ENCODE measurements at regions not wholly inside any gene's neighbourhood (a gene's known extent, or its start where the extent isn't known, plus 50 kb on each side); places are given as distances from the start of the nearest gene placed in this dataset.
"Not testable (repeated sequence)": the region's sequence is repeated elsewhere in the genome, so short reads cannot be mapped to it uniquely, and the experiment has no call there.

DNA sequence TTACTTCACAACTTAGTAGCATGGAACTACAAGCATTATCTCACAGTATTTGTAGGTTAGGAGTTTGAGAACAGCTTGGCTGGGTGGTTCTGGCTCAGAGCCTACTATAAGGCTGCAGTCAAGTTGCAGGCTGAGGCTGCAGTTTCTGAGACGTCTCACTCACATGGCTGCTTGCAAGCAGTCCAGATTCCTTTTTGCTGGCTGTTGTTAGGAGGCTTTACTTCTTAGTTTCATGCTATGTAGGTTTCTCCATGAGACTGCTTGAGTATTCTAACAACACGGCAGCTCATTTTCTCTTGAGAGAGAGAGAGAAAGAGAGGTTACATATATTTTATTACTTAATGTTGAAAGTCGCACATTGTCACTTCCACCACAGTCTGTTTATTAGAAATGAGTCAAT, 1073.9 kb downstream of the NXPH1 start:
- no peak for DNase-seq (ENCODE audit: low spot score)
- Mint-ChIP-seq H3K36me3 (ENCODE audit: low read depth, unreplicated experiment) (no peaks in the 10 kb centered on the region), H3K4me3 (ENCODE audit: unreplicated experiment) (no peak overlapping the region), H3K27me3 (ENCODE audit: unreplicated experiment) (no peaks in the 10 kb centered on the region), H3K4me1 (ENCODE audit: unreplicated experiment) (no peaks in the 10 kb centered on the region), H3K27ac (ENCODE audit: unreplicated experiment) (no peak overlapping the region), H3K9me3 (ENCODE audit: unreplicated experiment) (no peaks in the 10 kb centered on the region)
- TF ChIP-seq, protein P1, sequence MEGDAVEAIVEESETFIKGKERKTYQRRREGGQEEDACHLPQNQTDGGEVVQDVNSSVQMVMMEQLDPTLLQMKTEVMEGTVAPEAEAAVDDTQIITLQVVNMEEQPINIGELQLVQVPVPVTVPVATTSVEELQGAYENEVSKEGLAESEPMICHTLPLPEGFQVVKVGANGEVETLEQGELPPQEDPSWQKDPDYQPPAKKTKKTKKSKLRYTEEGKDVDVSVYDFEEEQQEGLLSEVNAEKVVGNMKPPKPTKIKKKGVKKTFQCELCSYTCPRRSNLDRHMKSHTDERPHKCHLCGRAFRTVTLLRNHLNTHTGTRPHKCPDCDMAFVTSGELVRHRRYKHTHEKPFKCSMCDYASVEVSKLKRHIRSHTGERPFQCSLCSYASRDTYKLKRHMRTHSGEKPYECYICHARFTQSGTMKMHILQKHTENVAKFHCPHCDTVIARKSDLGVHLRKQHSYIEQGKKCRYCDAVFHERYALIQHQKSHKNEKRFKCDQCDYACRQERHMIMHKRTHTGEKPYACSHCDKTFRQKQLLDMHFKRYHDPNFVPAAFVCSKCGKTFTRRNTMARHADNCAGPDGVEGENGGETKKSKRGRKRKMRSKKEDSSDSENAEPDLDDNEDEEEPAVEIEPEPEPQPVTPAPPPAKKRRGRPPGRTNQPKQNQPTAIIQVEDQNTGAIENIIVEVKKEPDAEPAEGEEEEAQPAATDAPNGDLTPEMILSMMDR (IDR thresholded peaks at IDR 0.05; ENCODE audit: unreplicated experiment) = no peak

DNA sequence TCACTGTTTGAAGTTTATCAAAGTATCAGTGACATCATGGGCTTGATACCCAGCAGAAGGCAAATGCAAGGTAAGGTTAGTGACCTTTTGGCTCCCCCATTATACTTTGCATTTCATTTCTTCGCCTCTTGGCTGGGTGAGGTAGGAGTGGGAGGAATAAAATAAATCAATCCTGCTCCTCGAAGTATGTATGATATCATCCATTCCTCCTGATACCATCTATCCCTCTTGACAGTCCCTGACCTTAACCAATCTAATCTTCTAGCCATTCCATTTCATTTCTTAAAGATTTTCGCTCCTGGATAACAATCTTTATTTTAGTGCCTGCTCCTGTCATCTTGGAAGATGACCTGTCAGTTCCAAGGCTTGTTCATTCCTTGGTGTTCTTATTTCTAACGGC, 1083.3 kb downstream of the NXPH1 start:
- Mint-ChIP-seq H3K9me3 (ENCODE audit: unreplicated experiment) (no peaks in the 10 kb centered on the region), H3K36me3 (ENCODE audit: low read depth, unreplicated experiment) (no peaks in the 10 kb centered on the region), H3K27me3 (ENCODE audit: unreplicated experiment) (no peaks in the 10 kb centered on the region), H3K4me3 (ENCODE audit: unreplicated experiment) (no peak overlapping the region), H3K4me1 (ENCODE audit: unreplicated experiment) (no peaks in the 10 kb centered on the region), H3K27ac (ENCODE audit: unreplicated experiment) (no peak overlapping the region)
- DNase-seq (ENCODE audit: low spot score) = no peak
- TF ChIP-seq, protein P1 (IDR thresholded peaks at IDR 0.05; ENCODE audit: unreplicated experiment) = no peak

- TF ChIP-seq, protein P1 (IDR thresholded peaks at IDR 0.05; ENCODE audit: unreplicated experiment) = no peak
- Mint-ChIP-seq H3K27me3 (ENCODE audit: unreplicated experiment) (no peaks in the 10 kb centered on the region), H3K4me1 (ENCODE audit: unreplicated experiment) (no peaks in the 10 kb centered on the region), H3K36me3 (ENCODE audit: low read depth, unreplicated experiment) (no peaks in the 10 kb centered on the region), H3K9me3 (ENCODE audit: unreplicated experiment) (no peaks in the 10 kb centered on the region), H3K27ac (ENCODE audit: unreplicated experiment) (no peak overlapping the region), H3K4me3 (ENCODE audit: unreplicated experiment) (no peak overlapping the region)
- DNase-seq (ENCODE audit: low spot score) = no peak
Measured at GRCh38 chr7:9523579-9523978, 1090.2 kb downstream of the NXPH1 start.

DNA sequence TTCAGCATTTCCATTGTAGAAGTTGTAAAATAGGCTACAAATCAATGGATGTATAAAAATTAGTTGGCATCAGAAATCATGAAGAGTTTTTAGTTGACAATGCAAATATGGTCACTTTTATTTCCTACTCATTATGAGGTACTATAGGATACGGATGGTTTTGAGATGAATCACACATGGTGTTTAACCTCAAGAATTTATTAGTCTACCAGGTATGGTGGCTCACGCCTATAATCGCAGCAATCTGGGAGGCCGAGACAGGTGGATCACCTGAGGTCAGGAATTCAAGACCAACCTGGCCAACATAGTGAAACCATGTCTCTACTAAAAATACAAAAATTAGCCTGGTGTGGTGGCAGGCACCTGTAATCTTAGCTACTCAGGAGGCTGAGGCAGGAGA, 1119.0 kb downstream of the NXPH1 start:
- not testable (repeated sequence) for H3K9me3 Mint-ChIP-seq (ENCODE audit: unreplicated experiment); H3K27me3 Mint-ChIP-seq (ENCODE audit: unreplicated experiment); H3K27ac Mint-ChIP-seq (ENCODE audit: unreplicated experiment); H3K4me1 Mint-ChIP-seq (ENCODE audit: unreplicated experiment); H3K4me3 Mint-ChIP-seq (ENCODE audit: unreplicated experiment); DNase-seq (ENCODE audit: low spot score); H3K36me3 Mint-ChIP-seq (ENCODE audit: low read depth, unreplicated experiment)

DNA sequence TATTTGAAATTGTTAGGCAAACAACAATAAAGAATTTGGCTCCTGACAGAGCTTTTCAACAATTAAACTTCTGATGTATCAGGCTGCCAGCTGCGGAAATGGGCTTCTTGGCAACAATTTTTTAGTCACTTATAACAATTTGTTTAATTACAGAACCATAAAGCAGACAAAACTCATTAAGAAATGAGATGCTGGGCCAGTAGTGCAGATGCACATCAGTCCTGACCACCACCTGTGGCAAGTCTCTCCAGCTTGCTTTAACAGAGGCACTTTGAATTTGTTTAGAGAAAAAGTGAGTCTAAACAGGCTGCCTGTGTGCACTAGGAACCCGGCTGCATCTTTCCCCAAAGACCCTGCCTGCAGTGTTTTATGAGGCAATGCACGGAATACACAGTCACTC, 1124.4 kb downstream of the NXPH1 start:
- H3K4me3 Mint-ChIP-seq (ENCODE audit: unreplicated experiment) = no peak overlapping the region
- TF ChIP-seq, protein P1 (IDR thresholded peaks at IDR 0.05; ENCODE audit: unreplicated experiment) = no peak
- no peak for DNase-seq (ENCODE audit: low spot score)
- H3K27ac Mint-ChIP-seq (ENCODE audit: unreplicated experiment) = no peak overlapping the region
- H3K27me3 Mint-ChIP-seq (ENCODE audit: unreplicated experiment) = no peaks in the 10 kb centered on the region
- no peaks in the 10 kb centered on the region for H3K9me3 Mint-ChIP-seq (ENCODE audit: unreplicated experiment)
- H3K36me3 Mint-ChIP-seq (ENCODE audit: low read depth, unreplicated experiment) = no peaks in the 10 kb centered on the region
- no peaks in the 10 kb centered on the region for H3K4me1 Mint-ChIP-seq (ENCODE audit: unreplicated experiment)

GRCh38 chr7:9575716-9576115, 1142.3 kb downstream of the NXPH1 start:
- Mint-ChIP-seq H3K36me3 (ENCODE audit: low read depth, unreplicated experiment) (no peaks in the 10 kb centered on the region), H3K9me3 (ENCODE audit: unreplicated experiment) (no peaks in the 10 kb centered on the region), H3K27ac (ENCODE audit: unreplicated experiment) (no peak overlapping the region), H3K4me1 (ENCODE audit: unreplicated experiment) (no peaks in the 10 kb centered on the region), H3K4me3 (ENCODE audit: unreplicated experiment) (no peak overlapping the region), H3K27me3 (ENCODE audit: unreplicated experiment) (no peaks in the 10 kb centered on the region)
- TF ChIP-seq, protein P1 (IDR thresholded peaks at IDR 0.05; ENCODE audit: unreplicated experiment) = no peak
- DNase-seq (ENCODE audit: low spot score) = no peak

All from endothelial cell (in vitro differentiated cells).